KMS-11 (cell line): ENCODE measurements at regions not wholly inside any gene's neighbourhood (a gene's known extent, or its start where the extent isn't known, plus 50 kb on each side); places are given as distances from the start of the nearest gene placed in this dataset.

Source experiments
- H2AFZ ChIP-seq: fragments of 200-600 bp; sonication (generic); 2 replicates; pipeline ENCODE4 v1.6.1; 2016; ENCODE audit warnings: antibody characterized with exemption, mixed run types, low read depth
- H3K27ac ChIP-seq: fragments of 200-600 bp; sonication (generic); 2 replicates; pipeline ENCODE4 v1.6.1; 2016; ENCODE audit warnings: mild to moderate bottlenecking, mixed run types
- H3K27me3 ChIP-seq: fragments of 200-600 bp; sonication (generic); 2 replicates; pipeline ENCODE4 v1.6.1; 2017; ENCODE audit warnings: mild to moderate bottlenecking, low read depth, mixed run types, moderate library complexity; ENCODE audit not compliant: insufficient read depth
- H3K36me3 ChIP-seq: fragments of 200-600 bp; sonication (generic); 2 replicates; pipeline ENCODE4 v1.6.1; 2017; ENCODE audit warnings: mild to moderate bottlenecking, mixed run types; ENCODE audit not compliant: insufficient read depth
- H3K4me1 ChIP-seq: fragments of 200-600 bp; sonication (generic); 2 replicates; pipeline ENCODE4 v1.6.1; 2016; ENCODE audit warnings: mild to moderate bottlenecking, low read depth, mixed run types; ENCODE audit not compliant: poor library complexity, severe bottlenecking
- H3K4me2 ChIP-seq: fragments of 200-600 bp; sonication (generic); 2 replicates; pipeline ENCODE4 v1.7.0; 2016; ENCODE audit warnings: mild to moderate bottlenecking, mixed run types
- H3K4me3 ChIP-seq: fragments of 200-600 bp; sonication (generic); IDR thresholded peaks from 2 replicates; pipeline ENCODE4 v1.6.1; 2017; ENCODE audit warnings: low read depth, low read length, mixed read lengths; ENCODE audit not compliant: insufficient read depth
- H3K79me2 ChIP-seq: fragments of 200-600 bp; sonication (generic); 2 replicates; pipeline ENCODE4 v1.6.1; 2016; ENCODE audit warnings: low read depth, mixed run types; ENCODE audit not compliant: insufficient read depth
- H3K9ac ChIP-seq: fragments of 200-600 bp; sonication (generic); 2 replicates; pipeline ENCODE4 v1.6.1; 2016; ENCODE audit warnings: mild to moderate bottlenecking, mixed run types
- H4K20me1 ChIP-seq: fragments of 200-600 bp; sonication (generic); 2 replicates; pipeline ENCODE4 v1.6.1; 2016; ENCODE audit warnings: mild to moderate bottlenecking, mixed run types; ENCODE audit not compliant: insufficient read depth
- CTCF ChIP-seq: fragments of 200-600 bp; sonication (generic); conservative IDR thresholded peaks from 2 replicates; pipeline ENCODE4 v1.6.1; 2017; ENCODE audit warnings: low read depth, mild to moderate bottlenecking, antibody characterized with exemption, low read length, moderate library complexity, mixed read lengths

- H3K36me3 ChIP-seq, result no peaks in the 10 kb centered on the region
These were observed 128.0 kb upstream of the FBXO11 start for GRCh38 chr2:48034295-48034694.

GRCh38 chr2:48036312-48036711 lies 130.0 kb upstream of the FBXO11 start:
- Histone ChIP-seq H3K4me3 (no peak overlapping the region), H3K9ac (no peak overlapping the region), H4K20me1 (no peaks in the 10 kb centered on the region), H2AFZ (no peak overlapping the region), H3K4me2 (no peak overlapping the region), H3K4me1 (no peaks in the 10 kb centered on the region), H3K36me3 (no peaks in the 10 kb centered on the region), H3K79me2 (no peaks in the 10 kb centered on the region), H3K27ac (no peak overlapping the region), H3K27me3 (no peaks in the 10 kb centered on the region)
- no peak for TF ChIP-seq CTCF

More at GRCh38 chr2:48034295-48034694, 128.0 kb upstream of the FBXO11 start:
- H3K4me1 ChIP-seq, result no peaks in the 10 kb centered on the region
- H3K79me2 ChIP-seq, result no peaks in the 10 kb centered on the region
- no peak overlapping the region for H2AFZ ChIP-seq
- H3K4me2 ChIP-seq, result no peak overlapping the region
- H3K9ac ChIP-seq, result no peak overlapping the region
- no peak overlapping the region for H3K4me3 ChIP-seq
- no peaks in the 10 kb centered on the region for H3K27me3 ChIP-seq
- H3K27ac ChIP-seq, result no peak overlapping the region
- no peaks in the 10 kb centered on the region for H4K20me1 ChIP-seq
- TF ChIP-seq CTCF, result no peak

- Histone ChIP-seq H3K79me2 (no peaks in the 10 kb centered on the region), H3K4me2 (no peak overlapping the region), H3K27me3 (no peaks in the 10 kb centered on the region), H3K9ac (no peak overlapping the region), H4K20me1 (no peaks in the 10 kb centered on the region), H3K27ac (no peak overlapping the region), H2AFZ (no peak overlapping the region), H3K4me3 (no peak overlapping the region), H3K36me3 (no peaks in the 10 kb centered on the region), H3K4me1 (no peaks in the 10 kb centered on the region)
- no peak for TF ChIP-seq CTCF
These were observed 133.1 kb upstream of the FBXO11 start for GRCh38 chr2:48039209-48039990.

GRCh38 chr2:48043131-48043700 lies 136.9 kb upstream of the FBXO11 start:
- Histone ChIP-seq H4K20me1 (no peaks in the 10 kb centered on the region), H2AFZ (no peak overlapping the region), H3K4me1 (peaks cover 4% of the 10 kb centered on the region), H3K36me3 (no peaks in the 10 kb centered on the region), H3K27ac (no peak overlapping the region), H3K79me2 (no peaks in the 10 kb centered on the region), H3K9ac (no peak overlapping the region), H3K27me3 (no peaks in the 10 kb centered on the region), H3K4me2 (no peak overlapping the region), H3K4me3 (no peak overlapping the region)
- no peak for TF ChIP-seq CTCF
